Right atrium auricular region (tissue), 2 donors: ENCODE measurements at regions not wholly inside any gene's neighbourhood (a gene's known extent, or its start where the extent isn't known, plus 50 kb on each side); places are given as distances from the start of the nearest gene placed in this dataset.

Experiments used
- DNase-seq: peaks from one replicate; pipeline ENCODE4 v3.0.0-alpha.2; 2019; ENCODE audit warnings: low spot score
- H3K27ac ChIP-seq, 2 donors: fragments of 200-600 bp; sonication (generic); 1 replicate in 1 of 2; 2 replicates in 1 of 2; pipeline ENCODE4 v1.5.1; 2016 to 2019
- H3K27me3 ChIP-seq, 2 donors: fragments of 200-600 bp; sonication (generic); one replicate each; pipeline versions ENCODE4 v1.5.1 to v1.6.0; 2017 to 2019
- H3K36me3 ChIP-seq: fragments of 200-600 bp; sonication (generic); one replicate; pipeline ENCODE4 v1.5.1; 2016
- H3K4me1 ChIP-seq, 2 donors: fragments of 200-600 bp; sonication (generic); one replicate each; pipeline versions ENCODE4 v1.5.1 to v1.6.0; 2017 to 2019
- H3K4me3 ChIP-seq, 2 donors: fragments of 200-600 bp; sonication (generic); 1 replicate in 1 of 2; 2 replicates in 1 of 2; pipeline ENCODE4 v1.5.1; 2017 to 2019; ENCODE audit warnings: mild to moderate bottlenecking in 1 of 2, moderate library complexity in 1 of 2
- H3K9me3 ChIP-seq, 2 donors: fragments of 200-600 bp; sonication (generic); one replicate each; pipeline ENCODE4 v1.5.1; 2019
- TF ChIP-seq, protein P1 (sequence below), 2 donors: fragments of 200-600 bp; sonication (generic); IDR thresholded peaks; one replicate each; pipeline ENCODE4 v1.5.1; 2019; ENCODE audit warnings: antibody characterized with exemption in 2 of 2

DNA sequence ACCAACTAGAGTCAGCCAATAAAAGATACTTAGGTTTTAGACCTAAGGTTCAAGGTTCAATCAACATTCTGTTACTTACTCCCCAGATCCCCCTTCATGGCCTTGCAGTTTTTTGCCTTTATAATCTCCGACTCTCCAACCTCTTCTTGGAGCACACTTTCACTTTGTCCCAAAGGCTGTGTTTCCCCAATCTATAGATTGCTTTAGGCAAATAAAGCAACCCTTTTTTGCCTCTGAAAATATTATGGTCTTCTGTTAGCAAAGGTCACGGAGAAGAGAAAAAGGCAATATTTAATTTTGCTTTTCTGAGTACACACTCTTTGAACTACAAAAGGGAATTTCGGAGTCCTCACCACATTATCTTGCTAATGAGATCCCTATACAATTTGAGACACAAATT is 268.1 kb downstream of the PLOD2 start:
- Histone ChIP-seq H3K27me3 (no peaks in the 10 kb centered on the region), H3K27ac (no peak overlapping the region), H3K4me1 (no peaks in the 10 kb centered on the region), H3K9me3 (no peaks in the 10 kb centered on the region), H3K4me3 (no peak overlapping the region), H3K36me3 (no peaks in the 10 kb centered on the region)
- TF ChIP-seq, protein P1, sequence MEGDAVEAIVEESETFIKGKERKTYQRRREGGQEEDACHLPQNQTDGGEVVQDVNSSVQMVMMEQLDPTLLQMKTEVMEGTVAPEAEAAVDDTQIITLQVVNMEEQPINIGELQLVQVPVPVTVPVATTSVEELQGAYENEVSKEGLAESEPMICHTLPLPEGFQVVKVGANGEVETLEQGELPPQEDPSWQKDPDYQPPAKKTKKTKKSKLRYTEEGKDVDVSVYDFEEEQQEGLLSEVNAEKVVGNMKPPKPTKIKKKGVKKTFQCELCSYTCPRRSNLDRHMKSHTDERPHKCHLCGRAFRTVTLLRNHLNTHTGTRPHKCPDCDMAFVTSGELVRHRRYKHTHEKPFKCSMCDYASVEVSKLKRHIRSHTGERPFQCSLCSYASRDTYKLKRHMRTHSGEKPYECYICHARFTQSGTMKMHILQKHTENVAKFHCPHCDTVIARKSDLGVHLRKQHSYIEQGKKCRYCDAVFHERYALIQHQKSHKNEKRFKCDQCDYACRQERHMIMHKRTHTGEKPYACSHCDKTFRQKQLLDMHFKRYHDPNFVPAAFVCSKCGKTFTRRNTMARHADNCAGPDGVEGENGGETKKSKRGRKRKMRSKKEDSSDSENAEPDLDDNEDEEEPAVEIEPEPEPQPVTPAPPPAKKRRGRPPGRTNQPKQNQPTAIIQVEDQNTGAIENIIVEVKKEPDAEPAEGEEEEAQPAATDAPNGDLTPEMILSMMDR (IDR thresholded peaks at IDR 0.05), result no peak
- no peak for DNase-seq

DNA sequence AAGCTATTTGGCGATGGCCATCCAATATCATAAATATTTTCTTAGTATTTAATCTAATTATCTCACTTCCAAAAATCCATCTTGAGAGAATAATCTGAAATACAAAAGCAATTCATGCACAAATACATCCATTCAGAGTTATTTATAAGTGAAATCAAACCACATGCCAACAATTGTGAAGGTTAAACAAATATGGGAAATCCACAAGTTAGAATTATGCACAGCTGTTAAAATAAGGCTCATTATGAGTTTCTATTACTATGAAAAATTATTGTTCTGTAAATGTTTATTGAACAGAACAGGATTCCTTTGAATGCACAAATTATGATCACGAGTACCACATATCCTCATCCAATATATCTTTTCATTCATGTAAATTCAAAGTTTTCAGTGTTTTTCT is 267.7 kb downstream of the PLOD2 start:
- H3K4me3 ChIP-seq, result no peak overlapping the region
- DNase-seq, result no peak
- no peak overlapping the region for H3K27ac ChIP-seq
- TF ChIP-seq, protein P1 (IDR thresholded peaks at IDR 0.05), result no peak
- H3K27me3 ChIP-seq, result no peaks in the 10 kb centered on the region
- H3K9me3 ChIP-seq, result no peaks in the 10 kb centered on the region
- no peaks in the 10 kb centered on the region for H3K36me3 ChIP-seq
- no peaks in the 10 kb centered on the region for H3K4me1 ChIP-seq

DNA sequence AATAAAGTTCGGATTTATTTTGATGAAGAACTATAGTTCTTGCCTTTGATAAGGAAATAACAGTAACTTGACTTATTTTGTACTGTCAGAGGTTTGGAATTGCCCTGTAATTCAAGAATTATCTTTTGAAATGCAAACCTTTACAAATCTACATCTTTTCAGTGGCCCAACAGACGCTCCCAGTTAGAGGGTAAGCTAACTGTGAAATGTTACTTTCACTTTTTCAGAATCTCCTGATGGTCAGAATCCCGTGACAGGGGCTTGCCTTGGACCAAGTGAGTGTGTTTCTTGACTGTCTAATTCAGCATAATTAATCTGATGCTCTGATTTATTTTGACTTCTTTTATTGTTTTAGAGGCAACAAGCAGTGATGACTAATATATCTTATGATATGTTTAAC is 262.5 kb downstream of the PLOD2 start:
- no peak for DNase-seq
- H3K4me1 ChIP-seq, result no peaks in the 10 kb centered on the region
- H3K27ac ChIP-seq, result no peak overlapping the region
- no peaks in the 10 kb centered on the region for H3K36me3 ChIP-seq
- H3K27me3 ChIP-seq, result no peaks in the 10 kb centered on the region
- no peaks in the 10 kb centered on the region for H3K9me3 ChIP-seq
- peak overlapping the region in 1 of 2 donors; percentile 8 for H3K4me3 ChIP-seq
- TF ChIP-seq, protein P1 (IDR thresholded peaks at IDR 0.05), result no peak

GRCh38 chr3:145899241-145899640 is 261.7 kb downstream of the PLOD2 start:
- no peak for DNase-seq
- Histone ChIP-seq H3K4me1 (no peaks in the 10 kb centered on the region), H3K36me3 (no peaks in the 10 kb centered on the region), H3K9me3 (no peaks in the 10 kb centered on the region), H3K27ac (no peak overlapping the region), H3K4me3 (no peak overlapping the region), H3K27me3 (no peaks in the 10 kb centered on the region)
- TF ChIP-seq, protein P1 (IDR thresholded peaks at IDR 0.05), result no peak

GRCh38 chr3:145900056-145900829 is 260.7 kb downstream of the PLOD2 start:
- TF ChIP-seq, protein P1 (IDR thresholded peaks at IDR 0.05), result no peak
- no peak overlapping the region for H3K4me3 ChIP-seq
- H3K27me3 ChIP-seq, result no peaks in the 10 kb centered on the region
- no peaks in the 10 kb centered on the region for H3K9me3 ChIP-seq
- H3K36me3 ChIP-seq, result no peaks in the 10 kb centered on the region
- no peak overlapping the region for H3K27ac ChIP-seq
- H3K4me1 ChIP-seq, result no peaks in the 10 kb centered on the region
- DNase-seq, result no peak

DNA sequence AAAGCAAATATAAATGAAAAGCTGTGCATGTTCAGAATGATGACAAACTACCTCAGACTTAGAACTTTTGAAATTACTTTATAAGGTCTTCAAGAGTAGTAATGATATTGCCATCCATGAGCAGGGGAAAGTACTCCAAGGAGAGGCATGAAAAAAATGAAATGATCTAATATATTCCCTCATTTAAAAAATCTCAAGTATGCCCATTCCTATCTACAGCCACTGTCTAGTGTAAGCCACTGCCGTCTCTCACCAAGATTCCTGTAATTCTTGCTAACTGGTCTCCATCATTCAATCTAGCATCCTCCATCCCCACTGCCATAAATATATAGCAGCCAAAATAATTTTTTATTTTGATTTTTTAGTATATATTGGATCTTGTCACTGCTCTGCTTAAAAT is 258.8 kb downstream of the PLOD2 start:
- Histone ChIP-seq H3K4me3 (no peak overlapping the region), H3K4me1 (no peaks in the 10 kb centered on the region), H3K36me3 (no peaks in the 10 kb centered on the region), H3K27ac (no peak overlapping the region), H3K9me3 (no peaks in the 10 kb centered on the region), H3K27me3 (no peaks in the 10 kb centered on the region)
- no peak for DNase-seq
- TF ChIP-seq, protein P1 (IDR thresholded peaks at IDR 0.05), result no peak
